ENCODE measurements at regions not wholly inside any gene's neighbourhood (a gene's known extent, or its start where the extent isn't known, plus 50 kb on each side); places are given as distances from the start of the nearest gene placed in this dataset.

- no peak for DNase-seq
These were observed 935.8 kb upstream of the TYRP1 start for GRCh38 chr9:11757408-11757807.

GRCh38 chr9:11758016-11758415, 935.2 kb upstream of the TYRP1 start:
- no peak for DNase-seq

- no peak for DNase-seq
These were observed 913.2 kb upstream of the TYRP1 start for GRCh38 chr9:11779971-11780370.

GRCh38 chr9:11792870-11793269, 900.3 kb upstream of the TYRP1 start:
- no peak for DNase-seq

- DNase-seq, result no peak
These were observed 898.2 kb upstream of the TYRP1 start for GRCh38 chr9:11794984-11795383.

- DNase-seq, result no peak
These were observed 887.2 kb upstream of the TYRP1 start for GRCh38 chr9:11805969-11806368.

GRCh38 chr9:11821306-11821975, 871.7 kb upstream of the TYRP1 start:
- no peak for DNase-seq

GRCh38 chr9:11828201-11828600, 865.0 kb upstream of the TYRP1 start:
- no peak for DNase-seq

GRCh38 chr9:11833056-11833455, 860.1 kb upstream of the TYRP1 start:
- DNase-seq, result no peak

GRCh38 chr9:11868795-11869194, 824.4 kb upstream of the TYRP1 start:
- DNase-seq, result no peak

- no peak for DNase-seq
These were observed 821.3 kb upstream of the TYRP1 start for GRCh38 chr9:11871852-11872251.

GRCh38 chr9:11872471-11872870, 820.7 kb upstream of the TYRP1 start:
- DNase-seq, result no peak

GRCh38 chr9:11874414-11874813, 818.8 kb upstream of the TYRP1 start:
- no peak for DNase-seq

GRCh38 chr9:11892401-11892800, 800.8 kb upstream of the TYRP1 start:
- DNase-seq, result no peak

- DNase-seq, result no peak
These were observed 799.9 kb upstream of the TYRP1 start for GRCh38 chr9:11893331-11893730.

GRCh38 chr9:11894136-11894535, 799.0 kb upstream of the TYRP1 start:
- DNase-seq, result no peak

- DNase-seq, result no peak
These were observed 790.6 kb upstream of the TYRP1 start for GRCh38 chr9:11902610-11903009.

- no peak for DNase-seq
These were observed 777.5 kb upstream of the TYRP1 start for GRCh38 chr9:11915699-11916098.

GRCh38 chr9:11928871-11929321, 764.3 kb upstream of the TYRP1 start:
- DNase-seq, result no peak

GRCh38 chr9:11931109-11931508, 762.1 kb upstream of the TYRP1 start:
- DNase-seq, result no peak

GRCh38 chr9:11931751-11932150, 761.4 kb upstream of the TYRP1 start:
- no peak for DNase-seq

- DNase-seq, result no peak
These were observed 759.3 kb upstream of the TYRP1 start for GRCh38 chr9:11933926-11934325.

- DNase-seq, result no peak
These were observed 746.7 kb upstream of the TYRP1 start for GRCh38 chr9:11946531-11946930.

- DNase-seq, result no peak
These were observed 730.9 kb upstream of the TYRP1 start for GRCh38 chr9:11962327-11962726.

- no peak for DNase-seq
These were observed 726.4 kb upstream of the TYRP1 start for GRCh38 chr9:11966786-11967185.
